ENCODE measurements at regions not wholly inside any gene's neighbourhood (a gene's known extent, or its start where the extent isn't known, plus 50 kb on each side); places are given as distances from the start of the nearest gene placed in this dataset.

DNA sequence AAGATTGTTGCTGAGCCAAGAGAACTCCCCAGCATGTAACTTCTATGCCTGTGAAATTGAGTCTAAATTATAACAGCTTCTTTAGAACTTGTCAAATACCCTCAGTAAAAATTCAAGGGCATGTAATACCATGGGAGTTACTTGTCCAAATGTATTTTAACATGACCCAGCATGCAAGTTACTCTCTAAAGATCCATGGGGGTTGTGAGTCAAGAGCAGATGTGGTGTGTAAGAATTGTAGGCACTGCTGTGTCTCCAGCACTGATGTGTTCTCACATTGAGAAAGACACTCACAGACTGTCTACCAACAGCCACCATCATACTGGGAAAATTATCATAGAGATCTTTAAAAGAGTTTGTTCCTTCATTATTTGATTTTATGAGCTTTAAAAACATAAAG lies 237.4 kb upstream of the IL1RAPL1 start:
- Histone ChIP-seq H3K27me3 (ENCODE audit: low read depth) (no peaks in the 10 kb centered on the region), H3K4me3 (no peak overlapping the region), H3K27ac (no peak overlapping the region), H3K9me3 (no peaks in the 10 kb centered on the region), H3K4me1 (no peaks in the 10 kb centered on the region), H3K36me3 (no peaks in the 10 kb centered on the region)
- TF ChIP-seq, protein P1, sequence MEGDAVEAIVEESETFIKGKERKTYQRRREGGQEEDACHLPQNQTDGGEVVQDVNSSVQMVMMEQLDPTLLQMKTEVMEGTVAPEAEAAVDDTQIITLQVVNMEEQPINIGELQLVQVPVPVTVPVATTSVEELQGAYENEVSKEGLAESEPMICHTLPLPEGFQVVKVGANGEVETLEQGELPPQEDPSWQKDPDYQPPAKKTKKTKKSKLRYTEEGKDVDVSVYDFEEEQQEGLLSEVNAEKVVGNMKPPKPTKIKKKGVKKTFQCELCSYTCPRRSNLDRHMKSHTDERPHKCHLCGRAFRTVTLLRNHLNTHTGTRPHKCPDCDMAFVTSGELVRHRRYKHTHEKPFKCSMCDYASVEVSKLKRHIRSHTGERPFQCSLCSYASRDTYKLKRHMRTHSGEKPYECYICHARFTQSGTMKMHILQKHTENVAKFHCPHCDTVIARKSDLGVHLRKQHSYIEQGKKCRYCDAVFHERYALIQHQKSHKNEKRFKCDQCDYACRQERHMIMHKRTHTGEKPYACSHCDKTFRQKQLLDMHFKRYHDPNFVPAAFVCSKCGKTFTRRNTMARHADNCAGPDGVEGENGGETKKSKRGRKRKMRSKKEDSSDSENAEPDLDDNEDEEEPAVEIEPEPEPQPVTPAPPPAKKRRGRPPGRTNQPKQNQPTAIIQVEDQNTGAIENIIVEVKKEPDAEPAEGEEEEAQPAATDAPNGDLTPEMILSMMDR (IDR thresholded peaks at IDR 0.05), result no peak
- ATAC-seq (no peak), DNase-seq (no peak)
- intact Hi-C loops (cut with DNase I), result no loop called here

DNA sequence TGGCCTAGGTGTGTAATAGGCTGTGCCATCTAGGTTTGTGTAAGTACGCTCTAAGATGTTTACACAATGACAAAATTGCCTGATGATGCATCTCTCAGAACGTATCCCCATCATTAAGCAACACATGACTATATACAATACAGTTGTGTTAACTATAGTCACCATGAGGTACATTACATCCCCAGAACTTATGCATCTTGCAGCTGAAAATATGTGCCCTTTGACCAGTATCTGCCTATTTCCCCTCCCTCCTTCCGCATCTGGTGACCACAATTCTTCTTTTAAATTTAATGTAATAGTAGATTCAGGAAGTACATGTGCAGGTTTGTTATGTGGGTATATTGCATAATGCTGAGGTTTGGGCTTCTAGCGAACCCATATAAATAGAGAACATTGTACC lies 239.8 kb upstream of the IL1RAPL1 start:
- no peak overlapping the region for H3K4me3 ChIP-seq
- ATAC-seq (no peak), DNase-seq (no peak)
- H3K9me3 ChIP-seq, result no peaks in the 10 kb centered on the region
- H3K36me3 ChIP-seq, result no peaks in the 10 kb centered on the region
- H3K27ac ChIP-seq, result no peak overlapping the region
- no peaks in the 10 kb centered on the region for H3K4me1 ChIP-seq
- intact Hi-C loops (cut with DNase I), result no loop called here
- no peaks in the 10 kb centered on the region for H3K27me3 ChIP-seq (ENCODE audit: low read depth)
- TF ChIP-seq, protein P1 (IDR thresholded peaks at IDR 0.05), result no peak

DNA sequence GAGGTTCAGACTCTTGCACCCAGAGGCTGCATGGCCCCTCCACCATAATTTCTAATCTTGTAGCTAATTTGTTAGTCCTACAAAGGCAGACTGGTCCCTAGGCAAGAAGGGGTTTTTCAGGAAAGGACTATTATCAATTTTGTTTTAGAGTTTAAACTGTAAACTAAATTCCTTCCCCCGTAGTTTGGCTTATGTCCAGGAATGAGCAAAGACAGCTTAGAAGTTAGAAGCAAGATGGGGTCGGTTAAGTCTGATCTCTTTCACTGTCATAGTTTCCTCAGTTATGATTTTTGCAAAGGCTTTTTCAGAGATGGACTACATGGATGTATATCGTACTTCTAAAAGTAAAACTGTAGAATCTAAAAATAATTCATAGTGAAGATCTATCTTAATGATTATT lies 258.1 kb upstream of the IL1RAPL1 start:
- Histone ChIP-seq H3K27me3 (ENCODE audit: low read depth) (no peaks in the 10 kb centered on the region), H3K4me1 (no peaks in the 10 kb centered on the region), H3K4me3 (no peak overlapping the region), H3K27ac (no peak overlapping the region), H3K36me3 (no peaks in the 10 kb centered on the region), H3K9me3 (no peaks in the 10 kb centered on the region)
- DNase-seq, result no peak
- intact Hi-C loops (cut with DNase I), result no loop called here
- TF ChIP-seq, protein P1 (IDR thresholded peaks at IDR 0.05), result no peak
- ATAC-seq, result no peak

DNA sequence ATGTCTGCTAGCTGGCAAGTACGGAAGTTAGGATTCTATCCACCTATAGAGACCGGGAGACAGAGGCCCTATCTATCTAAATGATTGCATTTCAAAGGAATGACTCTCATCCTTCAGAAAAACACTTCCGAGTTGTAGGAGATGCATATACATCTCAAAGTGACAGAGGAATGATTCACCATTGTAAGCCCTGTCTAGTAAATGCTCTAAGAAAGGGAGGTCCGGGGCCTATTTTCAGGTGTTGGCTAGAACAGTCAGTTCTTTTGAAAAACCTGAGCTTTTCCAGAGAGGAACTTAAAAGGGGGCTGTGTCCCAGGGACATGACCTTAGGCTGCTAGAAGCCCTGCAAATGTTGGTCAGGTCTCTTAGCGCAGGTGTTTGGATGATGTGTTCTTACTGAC lies 262.9 kb upstream of the IL1RAPL1 start:
- Histone ChIP-seq H3K4me1 (no peaks in the 10 kb centered on the region), H3K36me3 (no peaks in the 10 kb centered on the region), H3K9me3 (no peaks in the 10 kb centered on the region), H3K27me3 (ENCODE audit: low read depth) (no peaks in the 10 kb centered on the region), H3K27ac (no peak overlapping the region), H3K4me3 (no peak overlapping the region)
- intact Hi-C loops (cut with DNase I), result no loop called here
- DNase-seq (no peak), ATAC-seq (no peak)
- TF ChIP-seq, protein P1 (IDR thresholded peaks at IDR 0.05), result no peak

DNA sequence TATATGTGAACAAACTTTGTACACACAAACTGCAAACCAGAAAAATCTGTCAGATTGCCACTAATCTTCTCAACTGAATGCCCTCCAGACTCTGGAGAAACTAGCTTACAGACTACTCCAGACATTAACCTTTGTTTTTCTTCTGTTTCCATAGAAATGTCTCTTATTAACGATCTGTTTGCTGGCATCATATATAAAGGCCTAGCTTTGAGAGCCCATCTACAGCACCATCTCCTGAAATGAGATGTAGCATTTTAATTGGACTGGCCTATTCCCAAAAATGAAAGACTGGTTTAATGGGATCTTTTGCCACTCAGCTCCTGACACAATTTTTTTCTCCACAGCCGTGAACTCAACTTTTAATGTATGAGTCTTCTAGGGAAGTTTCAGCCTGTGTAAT lies 266.0 kb upstream of the IL1RAPL1 start:
- intact Hi-C loops (cut with DNase I), result no loop called here
- ATAC-seq (no peak), DNase-seq (no peak)
- TF ChIP-seq, protein P1 (IDR thresholded peaks at IDR 0.05), result no peak
- H3K4me3 ChIP-seq, result no peak overlapping the region
- H3K27ac ChIP-seq, result no peak overlapping the region
- no peaks in the 10 kb centered on the region for H3K4me1 ChIP-seq
- no peaks in the 10 kb centered on the region for H3K27me3 ChIP-seq (ENCODE audit: low read depth)
- no peaks in the 10 kb centered on the region for H3K9me3 ChIP-seq
- no peaks in the 10 kb centered on the region for H3K36me3 ChIP-seq

DNA sequence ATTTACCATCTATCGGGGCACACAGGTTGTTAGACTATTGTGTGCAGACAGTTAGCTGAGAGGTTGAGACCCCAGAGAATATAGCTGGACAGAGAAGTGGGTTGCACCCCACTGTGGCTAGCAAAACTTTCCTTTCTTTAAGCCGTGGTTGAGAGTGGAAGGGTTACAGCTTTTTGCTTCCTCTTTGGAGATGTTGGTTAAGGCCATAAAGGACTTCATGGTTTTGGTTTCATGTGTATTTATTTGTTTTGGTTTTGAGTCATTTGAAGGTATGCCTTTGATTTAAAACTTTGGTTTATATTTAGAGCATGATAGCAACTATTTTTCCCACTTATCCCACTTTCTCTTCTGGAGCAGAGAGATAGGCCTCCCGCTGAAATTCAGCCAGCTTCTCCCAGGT lies 274.3 kb upstream of the IL1RAPL1 start:
- ATAC-seq (no peak), DNase-seq (no peak)
- Histone ChIP-seq H3K27ac (no peak overlapping the region), H3K4me3 (no peak overlapping the region), H3K4me1 (no peaks in the 10 kb centered on the region), H3K27me3 (ENCODE audit: low read depth) (no peaks in the 10 kb centered on the region), H3K9me3 (no peaks in the 10 kb centered on the region), H3K36me3 (no peaks in the 10 kb centered on the region)
- intact Hi-C loops (cut with DNase I), result no loop called here
- TF ChIP-seq, protein P1 (IDR thresholded peaks at IDR 0.05), result no peak
